GM23248 (cell line): ENCODE measurements at regions not wholly inside any gene's neighbourhood (a gene's known extent, or its start where the extent isn't known, plus 50 kb on each side); places are given as distances from the start of the nearest gene placed in this dataset.

Experiments used
- DNase-seq: peaks from one replicate; pipeline ENCODE4 v3.0.0-alpha.2; 2015
- H2AFZ ChIP-seq: fragments of 200-600 bp; sonication (generic); 2 replicates; pipeline ENCODE4 v1.6.1; 2016; ENCODE audit warnings: antibody characterized with exemption
- H3F3A ChIP-seq: fragments of 200-600 bp; sonication (generic); 2 replicates; pipeline ENCODE4 v1.6.1; 2016; ENCODE audit warnings: mild to moderate bottlenecking, antibody characterized with exemption, mixed run types; ENCODE audit not compliant: insufficient read depth
- H3K27ac ChIP-seq: fragments of 200-600 bp; sonication (generic); 2 replicates; pipeline ENCODE4 v1.5.1; 2016; ENCODE audit warnings: mild to moderate bottlenecking
- H3K27me3 ChIP-seq: fragments of 200-600 bp; sonication (generic); replicated peaks from 2 replicates; pipeline ENCODE4 v1.6.1; 2016; ENCODE audit warnings: mild to moderate bottlenecking; ENCODE audit not compliant: insufficient read depth
- H3K36me3 ChIP-seq: fragments of 200-600 bp; sonication (generic); 2 replicates; pipeline ENCODE4 v1.6.1; 2016; ENCODE audit warnings: low read depth, mild to moderate bottlenecking
- H3K4me1 ChIP-seq: fragments of 200-600 bp; sonication (generic); 2 replicates; pipeline ENCODE4 v1.6.1; 2016; ENCODE audit warnings: mild to moderate bottlenecking; ENCODE audit not compliant: insufficient read depth
- H3K4me2 ChIP-seq: fragments of 200-600 bp; sonication (generic); one replicate; pipeline ENCODE4 v1.6.1; 2016; ENCODE audit warnings: mild to moderate bottlenecking; ENCODE audit not compliant: unreplicated experiment
- H3K4me3 ChIP-seq: fragments of 200-600 bp; sonication (generic); 2 replicates; pipeline ENCODE4 v1.5.1; 2016; ENCODE audit warnings: mild to moderate bottlenecking
- H3K79me2 ChIP-seq: fragments of 200-600 bp; sonication (generic); 2 replicates; pipeline ENCODE4 v1.6.1; 2016; ENCODE audit warnings: mild to moderate bottlenecking; ENCODE audit not compliant: insufficient read depth
- H3K9ac ChIP-seq: fragments of 200-600 bp; sonication (generic); 2 replicates; pipeline ENCODE4 v1.6.1; 2016; ENCODE audit warnings: mild to moderate bottlenecking
- H3K9me2 ChIP-seq: fragments of 200-600 bp; sonication (generic); 2 replicates; pipeline ENCODE4 v1.6.1; 2016; ENCODE audit warnings: mixed run types, mild to moderate bottlenecking, moderate library complexity; ENCODE audit not compliant: insufficient read depth
- H3K9me3 ChIP-seq: fragments of 200-600 bp; sonication (generic); one replicate; pipeline ENCODE4 v1.6.1; 2017; ENCODE audit warnings: low read depth
- H4K20me1 ChIP-seq: fragments of 200-600 bp; sonication (generic); 2 replicates; pipeline ENCODE4 v1.6.0; 2016; ENCODE audit not compliant: insufficient read depth
- EZH2 ChIP-seq: fragments of 200-600 bp; sonication (generic); IDR thresholded peaks from 2 replicates; pipeline ENCODE4 v1.6.1; 2018; ENCODE audit warnings: antibody characterized with exemption, mild to moderate bottlenecking; ENCODE audit not compliant: insufficient read depth, poor library complexity, severe bottlenecking
- EZH2phosphoT487 ChIP-seq: fragments of 200-600 bp; sonication (generic); IDR thresholded peaks from 2 replicates; pipeline ENCODE4 v1.6.1; 2018; ENCODE audit warnings: antibody characterized with exemption, moderate library complexity, mild to moderate bottlenecking, low read depth; ENCODE audit not compliant: insufficient read depth
- WGBS, 2 experiments: methylation state at CpG; one replicate each; pipeline ENCODE4 v1.1.6; 2015 to 2017; ENCODE audit warnings: low lambda C conversion rate in 2 of 2, low coverage in 1 of 2; ENCODE audit errors: missing lambda C conversion rate in 2 of 2; 5-methylcytosine and 5-hydroxymethylcytosine counted together
- in situ Hi-C: fragments of 300-500 bp; cut with MboI; formaldehyde crosslinking; loops from 2 replicates; pipeline ENCODE4 v1.15.0; 2020

- no peak overlapping the region for H3K27ac ChIP-seq
- H3K4me1 ChIP-seq = no peaks in the 10 kb centered on the region
- peaks cover 15% of the 10 kb centered on the region; the same call in 1 of the 2 replicates for H3K27me3 ChIP-seq
- H4K20me1 ChIP-seq = no peaks in the 10 kb centered on the region
- no peaks in the 10 kb centered on the region for H3F3A ChIP-seq
- DNase-seq = no peak
- no peaks in the 10 kb centered on the region for H3K36me3 ChIP-seq
- H3K4me2 ChIP-seq = no peak overlapping the region
- WGBS, 2 experiments = 75 to 77% methylated on average over 9 of the region's 9 CpGs
- no peak overlapping the region for H3K9ac ChIP-seq
- H3K9me2 ChIP-seq = no peaks in the 10 kb centered on the region
- H3K9me3 ChIP-seq = no peaks in the 10 kb centered on the region
- in situ Hi-C loops = no loop called here
- H3K4me3 ChIP-seq = no peak overlapping the region
- TF ChIP-seq EZH2 = no peak
- TF ChIP-seq EZH2phosphoT487 = no peak
- H3K79me2 ChIP-seq = no peaks in the 10 kb centered on the region
- no peak overlapping the region for H2AFZ ChIP-seq
Measured at GRCh38 chr7:155363146-155363539, 65.5 kb downstream of the INSIG1 start.

DNA sequence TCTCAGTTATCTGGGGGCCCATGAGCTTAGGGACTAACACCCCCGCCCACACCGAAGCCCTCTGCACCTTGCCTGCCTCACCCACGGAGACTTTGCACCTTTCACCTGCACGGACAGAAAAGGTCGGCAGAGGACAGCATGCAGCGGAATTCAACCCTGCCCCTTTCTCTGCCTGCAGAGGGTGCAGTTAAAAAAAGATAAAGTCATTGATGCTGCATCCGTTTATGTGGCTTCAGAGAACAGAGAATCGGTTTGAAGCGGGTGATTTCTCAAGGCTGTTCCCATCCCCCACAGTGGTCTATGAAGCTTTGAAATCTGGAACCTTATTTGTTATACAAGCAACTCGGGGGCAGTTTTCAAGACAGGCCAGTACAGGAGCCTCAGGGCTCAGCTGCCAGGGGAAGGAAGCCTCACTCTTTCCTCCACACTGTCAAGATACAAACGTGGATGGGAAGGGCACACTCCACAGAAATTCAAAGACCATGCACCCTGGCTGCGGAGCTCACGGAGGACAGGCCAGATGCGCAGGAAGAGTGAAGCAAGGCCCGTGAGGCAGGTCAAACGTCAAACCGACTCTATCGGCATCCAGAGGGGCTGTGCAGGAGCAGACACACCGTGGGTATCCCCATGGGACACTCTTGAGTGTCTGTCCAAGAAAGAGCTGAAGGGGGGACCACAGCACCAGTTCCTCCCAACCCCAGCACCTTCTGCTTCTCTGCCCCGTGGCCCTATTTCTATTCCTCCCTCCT, 66.3 kb downstream of the INSIG1 start:
- H3K79me2 ChIP-seq = no peaks in the 10 kb centered on the region
- no peak overlapping the region for H3K4me2 ChIP-seq
- no peak overlapping the region for H3K4me3 ChIP-seq
- H3K27ac ChIP-seq = no peak overlapping the region
- H3K27me3 ChIP-seq = peaks cover 15% of the 10 kb centered on the region; the same call in 1 of the 2 replicates
- no peaks in the 10 kb centered on the region for H3K4me1 ChIP-seq
- 24 to 28% methylated on average over 20 of the region's 20 CpGs for WGBS, 2 experiments
- no peak for DNase-seq
- H3F3A ChIP-seq = no peaks in the 10 kb centered on the region
- TF ChIP-seq EZH2phosphoT487 = no peak
- TF ChIP-seq EZH2 = no peak
- H3K9ac ChIP-seq = no peak overlapping the region
- H3K9me3 ChIP-seq = no peaks in the 10 kb centered on the region
- no peaks in the 10 kb centered on the region for H4K20me1 ChIP-seq
- in situ Hi-C loops = no loop called here
- H3K9me2 ChIP-seq = no peaks in the 10 kb centered on the region
- no peaks in the 10 kb centered on the region for H3K36me3 ChIP-seq
- H2AFZ ChIP-seq = no peak overlapping the region

DNA sequence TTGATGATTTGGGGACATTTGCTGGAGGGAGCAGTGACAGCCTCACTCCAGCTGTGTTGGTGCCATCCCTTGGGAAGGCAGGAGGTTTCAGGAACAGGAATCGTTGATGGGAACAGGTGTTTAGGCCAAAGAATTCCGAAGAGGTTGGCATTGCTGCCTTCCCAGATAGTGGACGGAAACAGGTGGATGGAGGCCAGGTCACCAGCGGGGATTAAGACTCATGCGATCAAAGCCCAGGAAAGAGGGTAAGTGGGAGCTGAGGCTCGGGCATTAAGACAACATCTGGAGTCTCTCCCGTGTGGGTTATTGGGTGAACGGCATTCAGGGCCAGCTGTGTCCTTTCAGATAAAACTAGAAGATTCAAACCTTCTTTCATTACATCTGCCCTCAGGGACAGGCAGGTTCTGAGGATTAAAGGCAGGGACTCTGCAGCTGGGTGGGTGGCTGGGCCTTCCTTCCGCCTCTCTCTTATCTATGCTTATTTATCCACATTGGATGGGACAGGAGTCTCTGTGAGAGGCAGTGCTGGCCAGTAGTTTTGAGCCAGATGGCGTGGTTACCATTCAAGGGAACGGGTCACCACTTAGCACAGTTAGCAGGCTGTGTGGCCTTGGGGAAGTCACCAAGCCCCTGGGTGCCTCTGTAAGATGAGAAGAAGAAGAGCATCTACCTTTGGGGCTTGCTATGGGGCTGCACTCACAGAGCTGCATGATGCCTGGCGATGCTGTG, 67.6 kb downstream of the INSIG1 start:
- H2AFZ ChIP-seq = no peak overlapping the region
- no peaks in the 10 kb centered on the region for H3K36me3 ChIP-seq
- no peaks in the 10 kb centered on the region for H3F3A ChIP-seq
- WGBS, 2 experiments = 40 to 43% methylated on average over 12 of the region's 12 CpGs
- H3K27ac ChIP-seq = no peak overlapping the region
- no peaks in the 10 kb centered on the region for H3K9me3 ChIP-seq
- no peaks in the 10 kb centered on the region for H3K9me2 ChIP-seq
- H3K9ac ChIP-seq = no peak overlapping the region
- H3K4me2 ChIP-seq = no peak overlapping the region
- no peaks in the 10 kb centered on the region for H4K20me1 ChIP-seq
- TF ChIP-seq EZH2 (no peak), EZH2phosphoT487 (no peak)
- H3K27me3 ChIP-seq = peaks cover 24% of the 10 kb centered on the region
- in situ Hi-C loops = no loop called here
- no peak overlapping the region for H3K4me3 ChIP-seq
- DNase-seq = no peak
- H3K4me1 ChIP-seq = no peaks in the 10 kb centered on the region
- H3K79me2 ChIP-seq = no peaks in the 10 kb centered on the region

DNA sequence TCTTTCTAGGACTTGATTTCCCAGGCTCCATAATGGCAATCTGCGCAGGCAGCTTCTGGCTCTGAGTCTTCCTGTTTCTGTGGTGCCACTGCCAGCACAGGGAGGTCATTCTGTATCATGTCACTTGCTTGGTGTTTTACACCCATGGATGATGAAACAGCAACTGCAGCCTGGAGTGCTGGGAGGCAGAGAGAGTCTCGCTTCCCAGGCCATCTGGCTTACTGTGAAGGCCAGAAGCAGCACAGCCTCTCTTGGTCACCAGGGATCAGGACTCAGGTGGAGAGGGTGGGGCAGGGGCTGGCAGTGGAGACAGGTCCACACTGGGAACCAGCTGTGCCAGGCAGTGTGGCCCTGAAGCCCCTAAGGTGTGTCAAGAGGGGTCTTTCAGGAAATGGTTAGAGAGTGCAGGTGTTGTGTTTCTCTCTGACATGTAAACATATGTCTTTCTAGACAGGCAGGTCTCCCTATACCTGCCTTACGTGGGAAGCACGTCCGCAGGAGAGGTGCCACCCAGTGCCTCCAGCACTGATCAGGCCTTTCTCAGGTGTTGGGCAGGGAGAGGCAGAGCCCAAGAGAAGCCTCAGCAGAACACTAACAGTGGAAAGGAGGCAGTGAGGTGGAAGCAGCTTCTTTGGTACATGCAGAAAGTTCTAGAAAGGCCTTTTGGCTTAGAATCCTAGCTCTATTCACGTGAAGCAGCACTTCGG, 71.4 kb downstream of the INSIG1 start:
- no peaks in the 10 kb centered on the region for H3K9me2 ChIP-seq
- in situ Hi-C loops = no loop called here
- H3K36me3 ChIP-seq = no peaks in the 10 kb centered on the region
- no peaks in the 10 kb centered on the region for H3K9me3 ChIP-seq
- H3K79me2 ChIP-seq = no peaks in the 10 kb centered on the region
- no peak overlapping the region for H3K27ac ChIP-seq
- no peak overlapping the region for H3K9ac ChIP-seq
- H3F3A ChIP-seq = no peaks in the 10 kb centered on the region
- no peak overlapping the region for H3K4me3 ChIP-seq
- H3K4me2 ChIP-seq = no peak overlapping the region
- no peak overlapping the region for H2AFZ ChIP-seq
- no peak for DNase-seq
- TF ChIP-seq EZH2 (no peak), EZH2phosphoT487 (no peak)
- no peaks in the 10 kb centered on the region for H3K4me1 ChIP-seq
- no peaks in the 10 kb centered on the region for H4K20me1 ChIP-seq
- WGBS, 2 experiments = 64 to 70% methylated on average over 7 of the region's 7 CpGs
- H3K27me3 ChIP-seq = peaks cover 44% of the 10 kb centered on the region
